Ishikawa (cell line): ENCODE measurements at regions not wholly inside any gene's neighbourhood (a gene's known extent, or its start where the extent isn't known, plus 50 kb on each side); places are given as distances from the start of the nearest gene placed in this dataset.

Source experiments
- EP300 ChIP-seq: IDR thresholded peaks from 2 replicates; pipeline ENCODE4 v1.6.1; 2012; ENCODE audit warnings: borderline replicate concordance
- FOXM1 ChIP-seq: IDR thresholded peaks from 2 replicates; pipeline ENCODE4 v1.6.1; 2012; ENCODE audit warnings: low read depth, borderline replicate concordance
- NFIC ChIP-seq: IDR thresholded peaks from 2 replicates; pipeline ENCODE4 v1.6.1; 2012
- TCF12 ChIP-seq: IDR thresholded peaks from 2 replicates; pipeline ENCODE4 v1.6.1; 2012; ENCODE audit warnings: low read depth

GRCh38 chr15:31513178-31513577, 186.5 kb downstream of the KLF13 start:
- TF ChIP-seq FOXM1, result no peak
- TF ChIP-seq EP300, result no peak
- TF ChIP-seq TCF12, result no peak
- no peak for TF ChIP-seq NFIC
